Activated effector memory CD4-positive, alpha-beta T cell treated with anti-CD3 and anti-CD28 coated beads, Interleukin-2, amount 50 U/mL, for 16 hours (primary cell): ENCODE measurements at regions not wholly inside any gene's neighbourhood (a gene's known extent, or its start where the extent isn't known, plus 50 kb on each side); places are given as distances from the start of the nearest gene placed in this dataset.

ENCODE experiments used
- DNase-seq: peaks from one replicate; pipeline ENCODE4 v3.0.0-alpha.2; 2020

GRCh38 chr5:142473038-142473437 lies 148.2 kb upstream of the SPRY4 start:
- DNase-seq = no peak

- DNase-seq = peak; percentile 83
Measured at GRCh38 chr5:142472306-142472951, 147.6 kb upstream of the SPRY4 start.

DNA sequence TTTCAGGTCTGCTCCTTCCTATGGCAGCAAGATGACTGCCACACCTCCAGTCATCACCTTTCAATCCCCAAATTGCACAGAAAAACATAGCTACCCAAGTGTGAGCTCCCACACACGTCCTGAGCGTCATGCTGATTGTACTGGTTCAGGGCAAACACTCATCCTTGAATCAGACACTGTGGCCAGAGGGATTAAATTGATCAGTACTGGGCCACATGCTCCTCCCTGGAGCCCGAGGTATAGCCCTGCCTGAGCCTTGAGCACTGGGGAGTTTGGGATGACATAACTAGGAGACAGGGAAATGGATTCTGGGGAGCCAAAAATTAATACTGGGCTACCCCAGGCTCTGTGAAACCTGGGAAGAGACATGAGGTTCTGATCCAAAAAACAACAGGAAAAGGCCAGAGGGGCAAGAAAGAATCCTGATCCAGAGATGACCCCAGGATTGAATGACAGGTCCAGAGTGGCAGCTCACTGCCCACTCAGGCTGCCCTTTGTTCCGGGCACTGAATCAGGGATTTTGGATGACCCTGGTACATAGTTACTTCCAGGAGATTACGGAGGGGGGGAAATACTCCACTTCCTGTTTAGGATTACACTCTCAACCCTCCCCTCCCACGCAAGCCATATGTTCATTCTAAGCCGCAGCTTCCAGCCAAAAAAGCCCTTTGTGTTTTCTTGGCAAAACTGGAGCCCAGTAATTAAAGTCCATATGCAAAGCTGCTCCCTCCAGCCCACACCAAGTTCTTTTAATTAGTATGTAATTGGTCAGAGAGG lies 141.6 kb upstream of the SPRY4 start:
- DNase-seq = no peak

DNA sequence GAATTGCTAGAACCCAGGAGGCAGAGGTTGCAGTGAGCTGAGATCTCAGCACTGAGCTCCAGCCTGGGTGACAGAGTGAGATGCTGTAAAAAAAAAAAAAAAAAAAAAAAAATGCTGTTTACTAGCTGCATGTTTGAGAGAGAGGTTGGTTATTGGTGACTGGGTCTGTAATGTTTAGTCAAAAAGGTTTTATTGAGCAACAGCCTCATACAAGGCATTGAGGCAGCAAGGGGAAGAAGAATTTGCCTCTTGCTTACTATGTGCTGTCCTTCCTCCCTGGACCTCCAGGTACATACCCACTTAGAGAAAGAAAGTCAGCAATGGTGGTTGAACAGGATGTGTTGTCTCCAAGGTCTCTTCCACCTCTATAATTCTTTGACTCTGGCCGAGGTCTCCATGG lies 140.7 kb upstream of the SPRY4 start:
- no peak for DNase-seq

- no peak for DNase-seq
Measured at GRCh38 chr5:142463904-142464303, 139.1 kb upstream of the SPRY4 start.

GRCh38 chr5:142461028-142461590 lies 136.3 kb upstream of the SPRY4 start:
- DNase-seq = no peak

DNA sequence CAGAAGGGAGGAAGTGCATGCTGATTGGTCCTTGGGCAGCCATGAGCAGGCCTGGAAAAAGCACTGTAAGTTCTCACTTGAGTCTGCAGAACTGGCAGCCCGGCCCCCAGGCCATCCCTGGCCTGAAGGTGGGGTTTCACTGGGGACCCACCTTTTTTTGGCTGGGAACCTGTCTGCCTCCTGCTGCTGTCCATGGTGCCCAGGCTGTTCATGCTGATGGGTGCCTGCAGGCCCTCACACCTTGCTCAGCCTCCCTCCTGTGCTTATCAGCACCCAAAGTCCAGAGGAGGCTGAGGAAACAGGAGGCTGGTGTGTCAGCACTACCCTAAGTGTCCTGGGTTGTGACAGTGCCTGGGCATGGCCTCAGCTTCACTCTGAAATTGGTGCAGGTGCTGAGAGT lies 134.4 kb upstream of the SPRY4 start:
- DNase-seq = no peak

- no peak for DNase-seq
Measured at GRCh38 chr5:142455856-142456255, 131.0 kb upstream of the SPRY4 start.

DNA sequence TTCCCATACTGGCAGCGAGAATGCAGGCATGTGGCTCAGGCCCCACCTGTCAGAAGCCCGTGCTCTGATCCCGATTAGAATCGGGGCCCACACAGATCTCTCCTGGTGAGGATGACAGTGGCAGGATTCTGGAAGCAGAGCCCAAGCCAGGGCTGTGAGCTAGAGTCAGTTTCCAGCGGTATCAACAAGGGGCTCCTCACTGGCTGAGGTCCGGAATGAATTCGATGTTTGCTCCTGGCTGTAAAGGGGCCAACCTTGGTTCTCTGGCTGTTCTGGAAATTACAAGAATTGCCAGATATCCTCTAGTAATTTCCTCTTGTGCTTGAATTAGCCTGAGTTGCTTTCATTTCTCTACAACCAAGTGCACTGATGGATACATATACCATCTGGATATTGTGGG lies 129.1 kb upstream of the SPRY4 start:
- no peak for DNase-seq

GRCh38 chr5:142450419-142450818 lies 125.6 kb upstream of the SPRY4 start:
- DNase-seq = no peak

GRCh38 chr5:142447887-142448286 lies 123.1 kb upstream of the SPRY4 start:
- DNase-seq = no peak

DNA sequence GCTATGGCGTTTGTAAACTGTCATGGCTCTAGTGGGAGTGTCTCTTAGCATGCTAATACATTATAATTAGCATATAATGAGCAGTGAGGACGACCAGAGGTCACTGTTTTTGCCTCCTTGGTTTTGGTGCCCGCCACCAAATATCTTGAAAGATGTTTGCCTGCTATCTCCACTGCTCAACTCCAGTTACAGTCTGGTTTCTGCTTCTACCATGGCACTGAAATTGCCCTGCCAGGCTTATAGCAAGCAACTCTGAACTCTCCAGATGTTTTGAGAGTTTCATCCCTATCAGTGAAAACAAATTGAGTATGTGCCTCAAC lies 122.1 kb upstream of the SPRY4 start:
- DNase-seq = no peak

GRCh38 chr5:142446131-142446959 lies 121.5 kb upstream of the SPRY4 start:
- no peak for DNase-seq

- DNase-seq = no peak
Measured at GRCh38 chr5:142445266-142445665, 120.4 kb upstream of the SPRY4 start.

GRCh38 chr5:142441616-142442015 lies 116.8 kb upstream of the SPRY4 start:
- DNase-seq = peak; percentile 67

DNA sequence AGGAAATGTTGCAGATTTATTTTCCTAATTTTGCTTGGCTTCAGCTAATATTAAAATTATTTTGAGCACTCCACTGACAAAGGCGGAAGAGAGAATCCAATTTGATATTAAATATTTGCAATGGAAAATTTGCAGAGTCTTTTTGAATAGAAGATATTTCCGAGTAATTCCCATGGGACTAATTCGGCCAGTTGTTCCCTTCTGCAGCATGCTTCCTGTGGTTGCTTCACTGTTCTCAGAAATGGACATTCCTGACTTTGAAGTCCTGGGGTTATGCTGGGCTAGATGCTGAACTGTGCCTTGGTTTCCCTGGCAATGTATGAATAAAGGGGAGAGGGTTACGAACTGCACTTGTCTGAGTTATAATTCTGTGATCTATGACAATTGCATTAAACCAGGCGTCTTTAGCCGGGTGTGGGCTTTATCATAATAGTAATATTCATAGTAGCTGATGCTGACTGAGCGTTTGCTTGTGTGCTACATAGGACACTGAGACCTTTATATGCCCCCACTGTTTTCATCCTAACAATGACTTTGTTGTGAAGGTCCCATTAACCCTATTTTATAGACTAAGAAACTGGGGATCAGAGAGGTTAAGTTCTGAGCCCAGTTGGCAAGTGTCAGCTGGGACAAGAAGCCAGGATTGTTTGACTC lies 114.5 kb upstream of the SPRY4 start:
- DNase-seq = no peak

DNA sequence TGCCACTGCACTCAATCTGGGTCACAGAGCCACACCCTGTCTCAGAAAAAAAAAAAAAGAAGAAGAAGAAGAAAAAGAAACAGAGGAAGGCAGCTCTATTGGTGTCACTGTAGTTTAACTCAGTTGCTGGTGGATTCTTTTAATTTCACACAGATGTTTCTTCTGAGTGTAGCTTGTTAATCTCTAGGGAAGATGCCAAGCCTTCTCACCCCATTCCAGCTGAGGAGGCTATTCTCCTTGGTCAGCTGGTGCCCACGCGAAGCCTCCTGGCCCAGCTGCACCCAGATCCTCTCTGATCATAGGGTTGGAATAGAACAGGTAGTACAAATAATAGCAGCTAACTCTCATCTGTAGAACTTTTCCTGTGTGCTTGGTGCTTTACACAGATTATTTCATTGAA lies 113.8 kb upstream of the SPRY4 start:
- DNase-seq = no peak

- no peak for DNase-seq
Measured at GRCh38 chr5:142437563-142437962, 112.7 kb upstream of the SPRY4 start.

- no peak for DNase-seq
Measured at GRCh38 chr5:142435410-142436115, 110.7 kb upstream of the SPRY4 start.

- DNase-seq = no peak
Measured at GRCh38 chr5:142434322-142434612, 109.4 kb upstream of the SPRY4 start.

- no peak for DNase-seq
Measured at GRCh38 chr5:142433526-142434321, 108.9 kb upstream of the SPRY4 start.

DNA sequence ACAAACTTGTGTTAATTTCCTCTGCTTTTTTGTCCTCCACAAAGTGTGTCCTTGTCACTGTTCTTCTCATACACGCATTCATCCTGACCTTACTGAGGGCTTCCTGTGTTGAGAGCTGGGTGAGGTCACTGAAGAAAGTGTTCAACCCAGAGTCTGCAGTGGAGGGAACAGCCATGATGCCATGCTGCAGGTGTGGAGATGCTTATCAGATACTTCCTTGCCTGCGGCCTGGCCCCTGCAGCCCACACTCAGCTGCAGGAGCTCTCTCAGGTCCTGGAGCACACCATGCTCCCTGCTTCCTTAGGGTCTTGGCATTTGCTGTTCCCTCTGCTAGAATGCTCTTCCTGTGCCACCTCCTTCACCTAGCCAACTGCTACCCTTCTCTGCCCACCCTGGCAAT lies 108.1 kb upstream of the SPRY4 start:
- peak; percentile 79 for DNase-seq
